OCI-LY3 (cell line): ENCODE measurements at regions not wholly inside any gene's neighbourhood (a gene's known extent, or its start where the extent isn't known, plus 50 kb on each side); places are given as distances from the start of the nearest gene placed in this dataset.

Source experiments
- H2AFZ ChIP-seq: fragments of 200-600, 300-600 bp; shearing (Covaris generic); 2 replicates; pipeline ENCODE4 v1.6.0; 2014; ENCODE audit warnings: antibody characterized with exemption, low read depth, low read length
- H3K27ac ChIP-seq: fragments of 200-600, 300-600 bp; sonication (generic); 2 replicates; pipeline ENCODE4 v1.5.1; 2014; ENCODE audit warnings: mild to moderate bottlenecking, low read length, moderate library complexity, mixed read lengths
- H3K27me3 ChIP-seq: fragments of 200-600, 300-600 bp; sonication (generic); 2 replicates; pipeline ENCODE4 v1.6.1; 2014; ENCODE audit warnings: low read depth, low read length, mixed read lengths
- H3K36me3 ChIP-seq: fragments of 200-600, 300-600 bp; sonication (generic); replicated peaks from 2 replicates; pipeline ENCODE3; 2014; ENCODE audit warnings: low read depth, low read length, mixed read lengths
- H3K4me1 ChIP-seq: fragments of 300-600, 200-600 bp; sonication (generic); 2 replicates; pipeline ENCODE4 v1.6.1; 2014; ENCODE audit warnings: low read length, mixed read lengths
- H3K4me2 ChIP-seq: fragments of 200-600, 300-600 bp; sonication (generic); 2 replicates; pipeline ENCODE4 v1.6.1; 2014; ENCODE audit warnings: low read length, mixed read lengths
- H3K4me3 ChIP-seq: fragments of 300-600, 200-600 bp; sonication (generic); 2 replicates; pipeline ENCODE4 v1.5.1; 2014; ENCODE audit warnings: antibody characterized with exemption, mild to moderate bottlenecking, low read length, moderate library complexity
- H3K79me2 ChIP-seq: fragments of 300-600, 200-600 bp; shearing (Covaris generic); 2 replicates; pipeline ENCODE4 v1.6.1; 2014; ENCODE audit warnings: mild to moderate bottlenecking, low read length, mixed read lengths
- H3K9ac ChIP-seq: fragments of 300-600, 200-600 bp; shearing (Covaris generic); 2 replicates; pipeline ENCODE4 v1.6.0; 2014; ENCODE audit warnings: mild to moderate bottlenecking, low read length, moderate library complexity
- H3K9me3 ChIP-seq: fragments of 200-600, 300-600 bp; shearing (Covaris generic); 2 replicates; pipeline ENCODE4 v1.6.1; 2014; ENCODE audit warnings: low read length, mixed read lengths; ENCODE audit not compliant: insufficient read depth
- H4K20me1 ChIP-seq: fragments of 200-600, 300-600 bp; sonication (generic); 2 replicates; pipeline ENCODE4 v1.6.1; 2016; ENCODE audit warnings: low read length, mixed read lengths; ENCODE audit not compliant: insufficient read depth
- CTCF ChIP-seq: fragments of 200-600, 300-600 bp; sonication (generic); IDR thresholded peaks from 2 replicates; pipeline ENCODE4 v1.5.1; 2014; ENCODE audit warnings: antibody characterized with exemption, low read length, low read depth
- EZH2phosphoT487 ChIP-seq: fragments of 200-600 bp; shearing (Covaris generic); IDR thresholded peaks from 2 replicates; pipeline ENCODE4 v1.6.1; 2018; ENCODE audit warnings: antibody characterized with exemption, mixed run types, low read depth

GRCh38 chr12:18794000-18794399, 56.1 kb downstream of the CAPZA3 start:
- no peak overlapping the region for H3K4me2 ChIP-seq

GRCh38 chr12:18797604-18798003, 59.7 kb downstream of the CAPZA3 start:
- TF ChIP-seq CTCF: no peak
- no peak for TF ChIP-seq EZH2phosphoT487
- no peaks in the 10 kb centered on the region for H3K36me3 ChIP-seq
- no peak overlapping the region for H3K4me3 ChIP-seq
- H2AFZ ChIP-seq: no peak overlapping the region
- no peaks in the 10 kb centered on the region for H3K9me3 ChIP-seq
- no peak overlapping the region for H3K27ac ChIP-seq
- H3K79me2 ChIP-seq: no peaks in the 10 kb centered on the region
- H3K9ac ChIP-seq: no peak overlapping the region
- H3K4me1 ChIP-seq: no peaks in the 10 kb centered on the region
- no peak overlapping the region for H3K4me2 ChIP-seq
- H4K20me1 ChIP-seq: no peaks in the 10 kb centered on the region
- no peaks in the 10 kb centered on the region for H3K27me3 ChIP-seq

More at GRCh38 chr12:18794000-18794399, 56.1 kb downstream of the CAPZA3 start:
- H2AFZ ChIP-seq: no peak overlapping the region
- TF ChIP-seq CTCF (no peak), EZH2phosphoT487 (no peak)
- H3K9me3 ChIP-seq: no peaks in the 10 kb centered on the region
- no peaks in the 10 kb centered on the region for H4K20me1 ChIP-seq
- no peak overlapping the region for H3K4me3 ChIP-seq
- H3K79me2 ChIP-seq: no peaks in the 10 kb centered on the region
- no peaks in the 10 kb centered on the region for H3K4me1 ChIP-seq
- H3K9ac ChIP-seq: no peak overlapping the region
- no peaks in the 10 kb centered on the region for H3K27me3 ChIP-seq
- no peak overlapping the region for H3K27ac ChIP-seq
- no peaks in the 10 kb centered on the region for H3K36me3 ChIP-seq

GRCh38 chr12:18798535-18799361, 60.8 kb downstream of the CAPZA3 start:
- H3K4me3 ChIP-seq: no peak overlapping the region

More at GRCh38 chr12:18798535-18799361, 60.8 kb downstream of the CAPZA3 start:
- no peak overlapping the region for H3K4me2 ChIP-seq
- no peaks in the 10 kb centered on the region for H4K20me1 ChIP-seq
- no peak overlapping the region for H3K27ac ChIP-seq
- H3K4me1 ChIP-seq: no peaks in the 10 kb centered on the region
- no peaks in the 10 kb centered on the region for H3K9me3 ChIP-seq
- no peak overlapping the region for H3K9ac ChIP-seq
- H3K27me3 ChIP-seq: no peaks in the 10 kb centered on the region
- no peak overlapping the region for H2AFZ ChIP-seq
- H3K79me2 ChIP-seq: no peaks in the 10 kb centered on the region
- H3K36me3 ChIP-seq: no peaks in the 10 kb centered on the region
- TF ChIP-seq CTCF (no peak), EZH2phosphoT487 (no peak)
